ENCODE measurements at regions not wholly inside any gene's neighbourhood (a gene's known extent, or its start where the extent isn't known, plus 50 kb on each side); places are given as distances from the start of the nearest gene placed in this dataset.

DNA sequence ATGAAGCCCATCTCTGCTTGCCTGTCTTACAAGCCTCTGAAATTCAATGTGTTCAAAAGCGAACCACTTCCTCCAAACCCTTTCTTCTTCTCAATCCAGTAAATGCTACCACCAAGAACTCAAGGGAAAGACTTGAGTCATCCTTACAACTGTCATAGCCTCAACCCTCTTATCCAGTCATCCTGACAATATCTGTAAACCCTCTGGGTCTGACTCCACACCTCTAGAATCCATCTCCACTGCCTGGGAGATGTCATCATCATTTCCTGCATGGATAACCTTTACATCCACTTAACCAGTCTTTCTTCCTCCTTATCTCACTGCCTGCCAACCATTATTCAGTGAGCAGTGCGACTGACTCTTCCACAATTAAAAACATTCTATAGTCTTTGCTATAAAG is 441.1 kb downstream of the SETD4 start:
- TF ChIP-seq, protein P1, sequence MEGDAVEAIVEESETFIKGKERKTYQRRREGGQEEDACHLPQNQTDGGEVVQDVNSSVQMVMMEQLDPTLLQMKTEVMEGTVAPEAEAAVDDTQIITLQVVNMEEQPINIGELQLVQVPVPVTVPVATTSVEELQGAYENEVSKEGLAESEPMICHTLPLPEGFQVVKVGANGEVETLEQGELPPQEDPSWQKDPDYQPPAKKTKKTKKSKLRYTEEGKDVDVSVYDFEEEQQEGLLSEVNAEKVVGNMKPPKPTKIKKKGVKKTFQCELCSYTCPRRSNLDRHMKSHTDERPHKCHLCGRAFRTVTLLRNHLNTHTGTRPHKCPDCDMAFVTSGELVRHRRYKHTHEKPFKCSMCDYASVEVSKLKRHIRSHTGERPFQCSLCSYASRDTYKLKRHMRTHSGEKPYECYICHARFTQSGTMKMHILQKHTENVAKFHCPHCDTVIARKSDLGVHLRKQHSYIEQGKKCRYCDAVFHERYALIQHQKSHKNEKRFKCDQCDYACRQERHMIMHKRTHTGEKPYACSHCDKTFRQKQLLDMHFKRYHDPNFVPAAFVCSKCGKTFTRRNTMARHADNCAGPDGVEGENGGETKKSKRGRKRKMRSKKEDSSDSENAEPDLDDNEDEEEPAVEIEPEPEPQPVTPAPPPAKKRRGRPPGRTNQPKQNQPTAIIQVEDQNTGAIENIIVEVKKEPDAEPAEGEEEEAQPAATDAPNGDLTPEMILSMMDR (IDR thresholded peaks at IDR 0.05) = no peak
- TF ChIP-seq POLR2A (IDR thresholded peaks at IDR 0.05) = no peak

All from heart left ventricle (tissue), 13 donors.